IMR-90 (cell line): ENCODE measurements at regions not wholly inside any gene's neighbourhood (a gene's known extent, or its start where the extent isn't known, plus 50 kb on each side); places are given as distances from the start of the nearest gene placed in this dataset.

Experiments
- ATAC-seq: fragments of 200-7000 bp; cut with Tn5 transposase; 2 replicates; pipeline ENCODE4 v1.9.1; 2020; ENCODE audit warnings: low read depth, mild to moderate bottlenecking, moderate library complexity
- BruUV-seq: library from RNA; stranded (reverse); fragments of 400-500 nt; replicated peaks from 2 replicates; lab custom pipeline; 2021; lab: Mats Ljungman, UMichigan
- CTCF ChIA-PET: fragments of 300-600 bp; formaldehyde crosslinking; extraction: SDS; loops from one replicate; lab custom pipeline; 2021; ENCODE audit warnings: antibody characterized with exemption; lab: Yijun Ruan, JAX
- POLR2A ChIA-PET: fragments of 300-600 bp; sonication (Branson Sonifier 250); formaldehyde crosslinking; loops from one replicate; lab custom pipeline; 2022; ENCODE audit warnings: antibody characterized with exemption; ENCODE audit not compliant: unreplicated experiment; lab: Charles Lee
- DNase-seq: peaks from one replicate; pipeline ENCODE4 v3.0.0; 2013
- H2AFZ ChIP-seq: replicated peaks from 2 replicates; pipeline ENCODE3; 2013; ENCODE audit warnings: low read length, mild to moderate bottlenecking; ENCODE audit not compliant: poor library complexity
- H2AK5ac ChIP-seq: 2 replicates; pipeline ENCODE4 v1.6.1; 2013; ENCODE audit warnings: low read depth, low read length, inconsistent platforms
- H2AK9ac ChIP-seq: replicated peaks from 2 replicates; pipeline ENCODE3; 2013; ENCODE audit warnings: mild to moderate bottlenecking, low read depth, low read length, moderate library complexity; ENCODE audit not compliant: poor library complexity
- H2BK120ac ChIP-seq: 2 replicates; pipeline ENCODE4 v1.6.1; 2013; ENCODE audit warnings: low read depth, low read length, inconsistent platforms
- H2BK15ac ChIP-seq: 3 replicates; pipeline ENCODE4 v1.6.1; 2013; ENCODE audit warnings: low read depth, low read length, inconsistent platforms
- H2BK20ac ChIP-seq: 2 replicates; pipeline ENCODE4 v1.6.1; 2013; ENCODE audit warnings: low read depth, mild to moderate bottlenecking, inconsistent platforms, low read length, moderate library complexity
- H2BK5ac ChIP-seq: 2 replicates; pipeline ENCODE4 v1.6.1; 2013; ENCODE audit warnings: mild to moderate bottlenecking, low read depth, low read length, inconsistent platforms; ENCODE audit not compliant: poor library complexity, severe bottlenecking
- H3K14ac ChIP-seq: replicated peaks from 2 replicates; pipeline ENCODE4 v1.6.1; 2013; ENCODE audit warnings: low read depth, low read length, inconsistent platforms
- H3K18ac ChIP-seq: 2 replicates; pipeline ENCODE4 v1.6.1; 2013; ENCODE audit warnings: low read depth, low read length, control low read depth
- H3K23ac ChIP-seq: 2 replicates; pipeline ENCODE4 v1.6.1; 2013; ENCODE audit warnings: low read depth, low read length, inconsistent platforms
- H3K27ac ChIP-seq: 2 replicates; pipeline ENCODE4 v1.5.1; 2013; ENCODE audit warnings: mild to moderate bottlenecking, control low read depth, low read length; ENCODE audit not compliant: insufficient read depth
- H3K27me3 ChIP-seq: 2 replicates; pipeline ENCODE4 v1.6.1; 2013; ENCODE audit warnings: low read length; ENCODE audit not compliant: control insufficient read depth, insufficient read depth
- H3K36me3 ChIP-seq: 2 replicates; pipeline ENCODE4 v1.6.1; 2013; ENCODE audit warnings: low read length, mixed read lengths; ENCODE audit not compliant: control insufficient read depth, insufficient read depth
- H3K4ac ChIP-seq: 2 replicates; pipeline ENCODE4 v1.6.1; 2013; ENCODE audit warnings: low read depth, low read length, inconsistent platforms
- H3K4me1 ChIP-seq: 2 replicates; pipeline ENCODE4 v1.6.1; 2013; ENCODE audit warnings: low read length, mixed read lengths; ENCODE audit not compliant: control insufficient read depth, insufficient read depth
- H3K4me2 ChIP-seq: 2 replicates; pipeline ENCODE4 v1.6.1; 2013; ENCODE audit warnings: low read depth, mild to moderate bottlenecking, control low read depth, low read length, moderate library complexity
- H3K4me3 ChIP-seq: 2 replicates; pipeline ENCODE4 v1.5.1; 2013; ENCODE audit warnings: low read depth, mild to moderate bottlenecking, control low read depth, low read length, moderate library complexity; ENCODE audit not compliant: insufficient read depth
- H3K56ac ChIP-seq: 2 replicates; pipeline ENCODE4 v1.6.1; 2013; ENCODE audit warnings: low read length, inconsistent platforms; ENCODE audit not compliant: insufficient read depth; ENCODE audit errors: extremely low read depth
- H3K79me1 ChIP-seq, 2 experiments: 2 replicates each; pipeline ENCODE4 v1.6.1; 2013; ENCODE audit warnings: low read length in 2 of 2, inconsistent platforms in 1 of 2, low read depth in 1 of 2
- H3K9ac ChIP-seq: 2 replicates; pipeline ENCODE4 v1.6.1; 2013; ENCODE audit warnings: low read depth, low read length, control low read depth
- H3K9me1 ChIP-seq: 2 replicates; pipeline ENCODE4 v1.6.1; 2013; ENCODE audit warnings: low read length, inconsistent platforms; ENCODE audit not compliant: insufficient read depth
- H3K9me3 ChIP-seq: 2 replicates; pipeline ENCODE4 v1.6.1; 2013; ENCODE audit warnings: low read length; ENCODE audit not compliant: control insufficient read depth, insufficient read depth
- H4K20me1 ChIP-seq: 2 replicates; pipeline ENCODE4 v1.6.1; 2013; ENCODE audit warnings: low read length, inconsistent platforms; ENCODE audit not compliant: insufficient read depth
- H4K5ac ChIP-seq: 2 replicates; pipeline ENCODE4 v1.6.1; 2013; ENCODE audit warnings: mild to moderate bottlenecking, low read depth, low read length, control low read depth
- H4K8ac ChIP-seq, 2 experiments: 2 replicates each; pipeline ENCODE4 v1.6.1; 2013; ENCODE audit warnings: low read depth in 2 of 2, low read length in 2 of 2, control low read depth in 1 of 2, inconsistent platforms in 1 of 2
- H4K91ac ChIP-seq: 2 replicates; pipeline ENCODE4 v1.6.1; 2013; ENCODE audit warnings: low read depth, low read length, inconsistent platforms; ENCODE audit not compliant: insufficient read depth
- BHLHE40 ChIP-seq: fragments of 150-350 bp; IDR thresholded peaks from 2 replicates; pipeline ENCODE4 v1.6.1; 2016; ENCODE audit warnings: mild to moderate bottlenecking, low read depth, low read length
- CEBPB ChIP-seq: IDR thresholded peaks from 2 replicates; pipeline ENCODE4 v1.6.1; 2012; ENCODE audit warnings: low read depth, low read length, improper control_type of control experiment
- FOS ChIP-seq: fragments of 150-350 bp; IDR thresholded peaks from 2 replicates; pipeline ENCODE4 v1.6.1; 2016; ENCODE audit warnings: low read depth, low read length
- MAFK ChIP-seq: IDR thresholded peaks from 2 replicates; pipeline ENCODE4 v1.6.1; 2012; ENCODE audit warnings: low read depth, low read length, improper control_type of control experiment
- MXI1 ChIP-seq: IDR thresholded peaks from 2 replicates; pipeline ENCODE4 v1.6.1; 2012; ENCODE audit warnings: low read depth, mild to moderate bottlenecking, low read length, moderate library complexity, borderline replicate concordance
- NFE2L2 ChIP-seq: fragments of 150-350 bp; IDR thresholded peaks from 2 replicates; pipeline ENCODE4 v1.6.1; 2016; ENCODE audit warnings: low read depth, mild to moderate bottlenecking, low read length
- POLR2A ChIP-seq: IDR thresholded peaks from 2 replicates; pipeline ENCODE4 v1.6.1; 2012; ENCODE audit warnings: mild to moderate bottlenecking, low read depth, low read length
- RAD21 ChIP-seq: IDR thresholded peaks from 2 replicates; pipeline ENCODE4 v1.6.1; 2012; ENCODE audit warnings: low read length, improper control_type of control experiment
- RCOR1 ChIP-seq: IDR thresholded peaks from 2 replicates; pipeline ENCODE4 v1.6.1; 2012; ENCODE audit warnings: mild to moderate bottlenecking, low read length, improper control_type of control experiment; ENCODE audit not compliant: insufficient replicate concordance
- RFX5 ChIP-seq: IDR thresholded peaks from 2 replicates; pipeline ENCODE4 v1.8.0; 2012; ENCODE audit warnings: low read depth, mild to moderate bottlenecking, low read length, moderate library complexity
- WGBS, 2 experiments: methylation state at CpG; one replicate each; pipeline versions ENCODE4 v1.1.5 to v1.1.7; 2013; ENCODE audit warnings: missing lambda C conversion rate in 2 of 2; ENCODE audit not compliant: insufficient read length in 1 of 2; ENCODE audit errors: extremely low coverage in 2 of 2; 5-methylcytosine and 5-hydroxymethylcytosine counted together
- dilution Hi-C: fragments of 300-500 bp; cut with HindIII; formaldehyde crosslinking; loops from one replicate; pipeline ENCODE4 v1.14.3; 2018; ENCODE audit warnings: low sequenced_read_pairs; ENCODE audit not compliant: unreplicated experiment
- in situ Hi-C: fragments of 300-500 bp; cut with MboI; formaldehyde crosslinking; loops from 3 replicates; pipeline ENCODE4 v1.14.3; 2019; ENCODE audit warnings: low sequenced_read_pairs, inconsistent platforms, mixed read lengths
- intact Hi-C: fragments of 100-400 bp; cut with micrococcal nuclease; formaldehyde crosslinking; loops from 2 replicates; pipeline ENCODE4 v1.10.0; 2022
- TF ChIP-seq, protein P1 (sequence below): fragments of 150-350 bp; IDR thresholded peaks from 2 replicates; pipeline ENCODE4 v1.6.1; 2017; ENCODE audit warnings: mild to moderate bottlenecking, antibody characterized with exemption, low read length, low read depth
- TF ChIP-seq, protein P2 (sequence below): fragments of 150-350 bp; IDR thresholded peaks from 2 replicates; pipeline ENCODE4 v1.6.1; 2016; ENCODE audit warnings: low read depth, mild to moderate bottlenecking, low read length, moderate library complexity, borderline replicate concordance
- TF ChIP-seq, protein P3 (sequence below): conservative IDR thresholded peaks from 2 replicates; pipeline ENCODE4 v1.5.1; 2012; ENCODE audit warnings: mild to moderate bottlenecking, low read depth, low read length, improper control_type of control experiment

DNA sequence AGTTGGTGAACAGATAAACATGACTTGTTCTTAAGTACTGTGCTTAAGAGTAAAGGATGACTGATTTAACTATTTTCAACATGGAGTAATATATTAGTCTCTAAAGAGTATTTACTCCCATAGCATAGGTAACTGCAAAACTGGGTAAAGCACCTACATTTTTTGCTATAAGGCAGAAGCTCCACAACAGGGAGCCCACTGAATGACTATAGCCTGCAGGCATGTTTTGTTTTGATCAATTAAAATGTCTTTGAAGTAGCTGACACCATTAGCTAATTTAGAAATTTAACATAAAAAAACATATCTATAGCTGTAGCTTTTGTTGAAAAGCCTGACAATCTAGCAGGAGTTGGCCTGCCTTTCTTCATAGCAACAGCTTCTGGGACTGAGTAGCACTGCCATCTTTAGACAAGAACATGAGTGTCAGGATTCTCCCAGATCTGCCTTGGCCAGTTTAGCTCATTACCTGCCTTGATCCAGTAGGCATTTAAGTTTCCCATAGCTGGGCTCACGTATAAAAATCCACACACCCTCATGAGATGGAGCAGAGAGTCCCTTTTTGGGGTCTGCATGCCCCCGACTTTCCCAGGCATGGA, 1935.1 kb upstream of the PIK3C3 start:
- Histone ChIP-seq H3K4me1 (no peaks in the 10 kb centered on the region), H2AK5ac (no peak overlapping the region), H3K4me2 (no peak overlapping the region), H4K20me1 (no peaks in the 10 kb centered on the region), H3K4ac (no peak overlapping the region), H3K9me3 (no peaks in the 10 kb centered on the region), H3K9me1 (no peaks in the 10 kb centered on the region), H3K79me1 (no peaks in the 10 kb centered on the region), H2BK5ac (no peak overlapping the region), H3K9ac (no peak overlapping the region), H3K36me3 (no peaks in the 10 kb centered on the region), H4K8ac (no peak overlapping the region), H3K23ac (no peak overlapping the region), H2BK15ac (no peak overlapping the region), H4K91ac (no peak overlapping the region), H2BK20ac (no peak overlapping the region), H3K27ac (no peak overlapping the region), H3K4me3 (no peak overlapping the region), H2AFZ (no peak overlapping the region), H2BK120ac (no peak overlapping the region), H4K5ac (no peak overlapping the region), H3K27me3 (no peaks in the 10 kb centered on the region), H3K18ac (no peak overlapping the region), H3K56ac (no peak overlapping the region), H3K14ac (no peak overlapping the region), H2AK9ac (no peak overlapping the region)
- in situ Hi-C loops (no loop called here), intact Hi-C loops (no loop called here), dilution Hi-C loops (no loop called here)
- TF ChIP-seq MXI1 (no peak), FOS (no peak), BHLHE40 (no peak), CEBPB (no peak), POLR2A (no peak), NFE2L2 (no peak), RAD21 (no peak), RCOR1 (no peak), RFX5 (no peak), MAFK (no peak)
- TF ChIP-seq, protein P1, sequence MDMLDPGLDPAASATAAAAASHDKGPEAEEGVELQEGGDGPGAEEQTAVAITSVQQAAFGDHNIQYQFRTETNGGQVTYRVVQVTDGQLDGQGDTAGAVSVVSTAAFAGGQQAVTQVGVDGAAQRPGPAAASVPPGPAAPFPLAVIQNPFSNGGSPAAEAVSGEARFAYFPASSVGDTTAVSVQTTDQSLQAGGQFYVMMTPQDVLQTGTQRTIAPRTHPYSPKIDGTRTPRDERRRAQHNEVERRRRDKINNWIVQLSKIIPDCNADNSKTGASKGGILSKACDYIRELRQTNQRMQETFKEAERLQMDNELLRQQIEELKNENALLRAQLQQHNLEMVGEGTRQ, result no peak
- TF ChIP-seq, protein P2, sequence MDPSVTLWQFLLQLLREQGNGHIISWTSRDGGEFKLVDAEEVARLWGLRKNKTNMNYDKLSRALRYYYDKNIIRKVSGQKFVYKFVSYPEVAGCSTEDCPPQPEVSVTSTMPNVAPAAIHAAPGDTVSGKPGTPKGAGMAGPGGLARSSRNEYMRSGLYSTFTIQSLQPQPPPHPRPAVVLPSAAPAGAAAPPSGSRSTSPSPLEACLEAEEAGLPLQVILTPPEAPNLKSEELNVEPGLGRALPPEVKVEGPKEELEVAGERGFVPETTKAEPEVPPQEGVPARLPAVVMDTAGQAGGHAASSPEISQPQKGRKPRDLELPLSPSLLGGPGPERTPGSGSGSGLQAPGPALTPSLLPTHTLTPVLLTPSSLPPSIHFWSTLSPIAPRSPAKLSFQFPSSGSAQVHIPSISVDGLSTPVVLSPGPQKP, result no peak
- TF ChIP-seq, protein P3, sequence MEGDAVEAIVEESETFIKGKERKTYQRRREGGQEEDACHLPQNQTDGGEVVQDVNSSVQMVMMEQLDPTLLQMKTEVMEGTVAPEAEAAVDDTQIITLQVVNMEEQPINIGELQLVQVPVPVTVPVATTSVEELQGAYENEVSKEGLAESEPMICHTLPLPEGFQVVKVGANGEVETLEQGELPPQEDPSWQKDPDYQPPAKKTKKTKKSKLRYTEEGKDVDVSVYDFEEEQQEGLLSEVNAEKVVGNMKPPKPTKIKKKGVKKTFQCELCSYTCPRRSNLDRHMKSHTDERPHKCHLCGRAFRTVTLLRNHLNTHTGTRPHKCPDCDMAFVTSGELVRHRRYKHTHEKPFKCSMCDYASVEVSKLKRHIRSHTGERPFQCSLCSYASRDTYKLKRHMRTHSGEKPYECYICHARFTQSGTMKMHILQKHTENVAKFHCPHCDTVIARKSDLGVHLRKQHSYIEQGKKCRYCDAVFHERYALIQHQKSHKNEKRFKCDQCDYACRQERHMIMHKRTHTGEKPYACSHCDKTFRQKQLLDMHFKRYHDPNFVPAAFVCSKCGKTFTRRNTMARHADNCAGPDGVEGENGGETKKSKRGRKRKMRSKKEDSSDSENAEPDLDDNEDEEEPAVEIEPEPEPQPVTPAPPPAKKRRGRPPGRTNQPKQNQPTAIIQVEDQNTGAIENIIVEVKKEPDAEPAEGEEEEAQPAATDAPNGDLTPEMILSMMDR, result no peak
- ChIA-PET CTCF (interaction anchor here (1.1 kb wide), 1 partner anchor 13 kb away, joined by 3 read pairs; no protein-coding TSS in a partner anchor), POLR2A (interaction anchor here (0.8 kb wide), 1 partner anchor 1451 kb away, joined by 4 read pairs; no protein-coding TSS in a partner anchor)
- no TSS peak for BruUV-seq
- ATAC-seq, result no peak
- WGBS, 2 experiments, result no CpG with 5 or more reads among the region's 2 CpGs
- DNase-seq, result no peak
